ENCODE measurements at regions not wholly inside any gene's neighbourhood (a gene's known extent, or its start where the extent isn't known, plus 50 kb on each side); places are given as distances from the start of the nearest gene placed in this dataset.

- no peak overlapping the region for H3K4me2 ChIP-seq (ENCODE audit: low read depth, low read length)
- H3F3A ChIP-seq (ENCODE audit: insufficient read depth, low read length), result no peaks in the 10 kb centered on the region
- no peaks in the 10 kb centered on the region for H3K79me2 ChIP-seq (ENCODE audit: low read length)
- H3K4me3 ChIP-seq (ENCODE audit: low read length), result no peak overlapping the region
- H3K9me2 ChIP-seq (replicated peaks; ENCODE audit: insufficient read depth, low read length), result no peaks in the 10 kb centered on the region
- no peaks in the 10 kb centered on the region for H3K27me3 ChIP-seq (replicated peaks; ENCODE audit: insufficient read depth, low read length)
- DNase-seq, result no peak
- no peak overlapping the region for H3K27ac ChIP-seq (ENCODE audit: low read length)
- no peak overlapping the region for H2AFZ ChIP-seq (ENCODE audit: low read length)
- H4K20me1 ChIP-seq (ENCODE audit: insufficient read depth, low read length), result no peaks in the 10 kb centered on the region
- H3K9ac ChIP-seq (ENCODE audit: low read length), result no peak overlapping the region
- no peaks in the 10 kb centered on the region for H3K36me3 ChIP-seq (replicated peaks; ENCODE audit: insufficient read depth, low read length)
- H3K9me3 ChIP-seq (replicated peaks; ENCODE audit: insufficient read depth, low read length), result no peaks in the 10 kb centered on the region
- TF ChIP-seq CTCF (IDR thresholded peaks at IDR 0.05; ENCODE audit: low read length) (no peak), EZH2 (optimal IDR thresholded peaks at IDR 0.05; ENCODE audit: low read depth, low read length) (no peak), EZH2phosphoT487 (IDR thresholded peaks at IDR 0.05; ENCODE audit: low read length) (no peak)
- no peaks in the 10 kb centered on the region for H3K4me1 ChIP-seq (ENCODE audit: low read length)
Observed at GRCh38 chr10:36496758-36497157, 628.6 kb upstream of the ANKRD30A start.

- TF ChIP-seq EZH2phosphoT487 (IDR thresholded peaks at IDR 0.05; ENCODE audit: low read length), result no peak
- Histone ChIP-seq H3K4me1 (ENCODE audit: low read length) (no peaks in the 10 kb centered on the region), H3K36me3 (replicated peaks; ENCODE audit: insufficient read depth, low read length) (no peaks in the 10 kb centered on the region), H2AFZ (ENCODE audit: low read length) (no peak overlapping the region), H3K9me2 (replicated peaks; ENCODE audit: insufficient read depth, low read length) (no peaks in the 10 kb centered on the region), H3K27ac (ENCODE audit: low read length) (no peak overlapping the region), H3K9me3 (replicated peaks; ENCODE audit: insufficient read depth, low read length) (no peaks in the 10 kb centered on the region), H3K9ac (ENCODE audit: low read length) (no peak overlapping the region), H3K27me3 (replicated peaks; ENCODE audit: insufficient read depth, low read length) (no peaks in the 10 kb centered on the region), H3F3A (ENCODE audit: insufficient read depth, low read length) (no peaks in the 10 kb centered on the region), H4K20me1 (ENCODE audit: insufficient read depth, low read length) (no peaks in the 10 kb centered on the region), H3K4me2 (ENCODE audit: low read depth, low read length) (no peak overlapping the region), H3K79me2 (ENCODE audit: low read length) (no peaks in the 10 kb centered on the region), H3K4me3 (ENCODE audit: low read length) (no peak overlapping the region)
- DNase-seq, result no peak
Observed at GRCh38 chr10:36494371-36494770, 631.0 kb upstream of the ANKRD30A start.

- no peak overlapping the region for H3K4me2 ChIP-seq (ENCODE audit: low read depth, low read length)
- H3K9me3 ChIP-seq (replicated peaks; ENCODE audit: insufficient read depth, low read length), result no peaks in the 10 kb centered on the region
Observed at GRCh38 chr10:36493516-36493880, 631.9 kb upstream of the ANKRD30A start.

More at GRCh38 chr10:36493516-36493880, 631.9 kb upstream of the ANKRD30A start:
- Histone ChIP-seq H3K9ac (ENCODE audit: low read length) (no peak overlapping the region), H3K79me2 (ENCODE audit: low read length) (no peaks in the 10 kb centered on the region), H3K4me3 (ENCODE audit: low read length) (no peak overlapping the region), H3K27ac (ENCODE audit: low read length) (no peak overlapping the region), H3K9me2 (replicated peaks; ENCODE audit: insufficient read depth, low read length) (no peaks in the 10 kb centered on the region), H2AFZ (ENCODE audit: low read length) (no peak overlapping the region), H3K27me3 (replicated peaks; ENCODE audit: insufficient read depth, low read length) (no peaks in the 10 kb centered on the region), H3K36me3 (replicated peaks; ENCODE audit: insufficient read depth, low read length) (no peaks in the 10 kb centered on the region), H4K20me1 (ENCODE audit: insufficient read depth, low read length) (no peaks in the 10 kb centered on the region), H3F3A (ENCODE audit: insufficient read depth, low read length) (no peaks in the 10 kb centered on the region), H3K4me1 (ENCODE audit: low read length) (no peaks in the 10 kb centered on the region)
- no peak for DNase-seq
- TF ChIP-seq EZH2 (optimal IDR thresholded peaks at IDR 0.05; ENCODE audit: low read depth, low read length) (no peak), EZH2phosphoT487 (IDR thresholded peaks at IDR 0.05; ENCODE audit: low read length) (no peak), CTCF (IDR thresholded peaks at IDR 0.05; ENCODE audit: low read length) (no peak)

All from MM.1S (cell line).